GM12878 (cell line): ENCODE measurements at regions not wholly inside any gene's neighbourhood (a gene's known extent, or its start where the extent isn't known, plus 50 kb on each side); places are given as distances from the start of the nearest gene placed in this dataset.

Experiments used
- CHD4 ChIP-seq: fragments of 200-600 bp; sonication (generic); IDR thresholded peaks from 2 replicates; pipeline ENCODE4 v1.6.1; 2016; ENCODE audit warnings: mild to moderate bottlenecking
- EGR1 ChIP-seq, 2 experiments: IDR thresholded peaks; 1 replicate in 1 of 2; 2 replicates in 1 of 2; pipeline ENCODE4 v1.6.1; 2011 to 2012; ENCODE audit warnings: low read depth in 2 of 2, low read length in 2 of 2, borderline replicate concordance in 1 of 2, mild to moderate bottlenecking in 1 of 2, moderate library complexity in 1 of 2
- FOS ChIP-seq: IDR thresholded peaks from 3 replicates; pipeline ENCODE4 v1.6.1; 2011; ENCODE audit warnings: borderline replicate concordance; ENCODE audit not compliant: insufficient read length; ENCODE audit errors: extremely low read depth
- JUND ChIP-seq: IDR thresholded peaks from 2 replicates; pipeline ENCODE4 v1.6.1; 2012; ENCODE audit warnings: low read depth, mild to moderate bottlenecking, low read length, improper control_type of control experiment, moderate library complexity
- RAD21 ChIP-seq: IDR thresholded peaks from 2 replicates; pipeline ENCODE4 v1.6.1; 2011; ENCODE audit warnings: mild to moderate bottlenecking, low read depth, low read length, moderate library complexity; ENCODE audit not compliant: insufficient read depth
- ZBED1 ChIP-seq: IDR thresholded peaks from 2 replicates; pipeline ENCODE4 v1.6.1; 2016; ENCODE audit warnings: borderline replicate concordance
- TF ChIP-seq, protein P1 (sequence below): fragments of 450-650 bp; formaldehyde crosslinking; IDR thresholded peaks from 2 replicates; pipeline ENCODE4 v1.4.0; 2022; ENCODE audit warnings: mild to moderate bottlenecking, moderate library complexity
- TF ChIP-seq, protein P2 (sequence below): fragments of 450-650 bp; IDR thresholded peaks from 2 replicates; pipeline ENCODE4 v1.6.1; 2016; ENCODE audit warnings: mild to moderate bottlenecking
- TF ChIP-seq, protein P3 (sequence below): fragments of 450-650 bp; IDR thresholded peaks from 2 replicates; pipeline ENCODE4 v1.6.1; 2017; ENCODE audit warnings: borderline replicate concordance

DNA sequence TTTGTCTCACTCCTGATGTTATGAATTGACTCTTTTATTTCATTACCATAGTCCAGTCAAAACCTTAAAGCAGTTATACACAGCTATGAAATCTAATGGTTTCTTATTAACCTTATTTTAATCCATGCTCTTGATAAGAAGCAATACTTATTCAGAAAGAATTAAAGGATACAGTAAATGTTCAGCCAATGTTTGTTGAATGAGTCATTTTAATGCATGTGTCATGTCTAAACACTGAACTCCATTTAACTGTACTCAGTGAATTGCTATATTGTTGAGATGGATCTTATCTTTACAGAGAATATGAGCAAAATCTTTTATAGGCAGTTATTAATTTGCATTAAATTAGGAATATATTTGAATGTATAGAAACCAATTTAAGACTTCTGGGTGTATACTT, 135.1 kb upstream of the TFPI start (continued):
- TF ChIP-seq FOS (no peak), RAD21 (no peak), EGR1 (IDR thresholded peaks at IDR 0.05; ENCODE audit: borderline replicate concordance in 1 of 2, low read depth in 2 of 2, low read length in 2 of 2) (no peak), ZBED1 (no peak), JUND (no peak), CHD4 (no peak)
- TF ChIP-seq, protein P1, sequence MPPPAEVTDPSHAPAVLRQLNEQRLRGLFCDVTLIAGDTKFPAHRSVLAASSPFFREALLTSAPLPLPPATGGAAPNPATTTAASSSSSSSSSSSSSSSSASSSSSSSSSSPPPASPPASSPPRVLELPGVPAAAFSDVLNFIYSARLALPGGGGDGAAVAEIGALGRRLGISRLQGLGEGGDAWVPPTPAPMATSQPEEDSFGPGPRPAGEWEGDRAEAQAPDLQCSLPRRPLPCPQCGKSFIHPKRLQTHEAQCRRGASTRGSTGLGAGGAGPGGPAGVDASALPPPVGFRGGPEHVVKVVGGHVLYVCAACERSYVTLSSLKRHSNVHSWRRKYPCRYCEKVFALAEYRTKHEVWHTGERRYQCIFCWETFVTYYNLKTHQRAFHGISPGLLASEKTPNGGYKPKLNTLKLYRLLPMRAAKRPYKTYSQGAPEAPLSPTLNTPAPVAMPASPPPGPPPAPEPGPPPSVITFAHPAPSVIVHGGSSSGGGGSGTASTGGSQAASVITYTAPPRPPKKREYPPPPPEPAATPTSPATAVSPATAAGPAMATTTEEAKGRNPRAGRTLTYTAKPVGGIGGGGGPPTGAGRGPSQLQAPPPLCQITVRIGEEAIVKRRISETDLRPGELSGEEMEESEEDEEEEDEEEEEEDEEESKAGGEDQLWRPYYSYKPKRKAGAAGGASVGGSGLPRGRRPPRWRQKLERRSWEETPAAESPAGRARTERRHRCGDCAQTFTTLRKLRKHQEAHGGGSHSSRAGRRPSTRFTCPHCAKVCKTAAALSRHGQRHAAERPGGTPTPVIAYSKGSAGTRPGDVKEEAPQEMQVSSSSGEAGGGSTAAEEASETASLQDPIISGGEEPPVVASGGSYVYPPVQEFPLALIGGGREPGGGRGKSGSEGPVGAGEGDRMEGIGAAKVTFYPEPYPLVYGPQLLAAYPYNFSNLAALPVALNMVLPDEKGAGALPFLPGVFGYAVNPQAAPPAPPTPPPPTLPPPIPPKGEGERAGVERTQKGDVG (CRISPR knock-in tag): no peak
- TF ChIP-seq, protein P2, sequence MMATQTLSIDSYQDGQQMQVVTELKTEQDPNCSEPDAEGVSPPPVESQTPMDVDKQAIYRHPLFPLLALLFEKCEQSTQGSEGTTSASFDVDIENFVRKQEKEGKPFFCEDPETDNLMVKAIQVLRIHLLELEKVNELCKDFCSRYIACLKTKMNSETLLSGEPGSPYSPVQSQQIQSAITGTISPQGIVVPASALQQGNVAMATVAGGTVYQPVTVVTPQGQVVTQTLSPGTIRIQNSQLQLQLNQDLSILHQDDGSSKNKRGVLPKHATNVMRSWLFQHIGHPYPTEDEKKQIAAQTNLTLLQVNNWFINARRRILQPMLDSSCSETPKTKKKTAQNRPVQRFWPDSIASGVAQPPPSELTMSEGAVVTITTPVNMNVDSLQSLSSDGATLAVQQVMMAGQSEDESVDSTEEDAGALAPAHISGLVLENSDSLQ: no peak
- TF ChIP-seq, protein P3, sequence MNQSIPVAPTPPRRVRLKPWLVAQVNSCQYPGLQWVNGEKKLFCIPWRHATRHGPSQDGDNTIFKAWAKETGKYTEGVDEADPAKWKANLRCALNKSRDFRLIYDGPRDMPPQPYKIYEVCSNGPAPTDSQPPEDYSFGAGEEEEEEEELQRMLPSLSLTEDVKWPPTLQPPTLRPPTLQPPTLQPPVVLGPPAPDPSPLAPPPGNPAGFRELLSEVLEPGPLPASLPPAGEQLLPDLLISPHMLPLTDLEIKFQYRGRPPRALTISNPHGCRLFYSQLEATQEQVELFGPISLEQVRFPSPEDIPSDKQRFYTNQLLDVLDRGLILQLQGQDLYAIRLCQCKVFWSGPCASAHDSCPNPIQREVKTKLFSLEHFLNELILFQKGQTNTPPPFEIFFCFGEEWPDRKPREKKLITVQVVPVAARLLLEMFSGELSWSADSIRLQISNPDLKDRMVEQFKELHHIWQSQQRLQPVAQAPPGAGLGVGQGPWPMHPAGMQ: no peak
